ENCODE measurements at regions not wholly inside any gene's neighbourhood (a gene's known extent, or its start where the extent isn't known, plus 50 kb on each side); places are given as distances from the start of the nearest gene placed in this dataset.
"Not testable (repeated sequence)": the region's sequence is repeated elsewhere in the genome, so short reads cannot be mapped to it uniquely, and the experiment has no call there.

DNA sequence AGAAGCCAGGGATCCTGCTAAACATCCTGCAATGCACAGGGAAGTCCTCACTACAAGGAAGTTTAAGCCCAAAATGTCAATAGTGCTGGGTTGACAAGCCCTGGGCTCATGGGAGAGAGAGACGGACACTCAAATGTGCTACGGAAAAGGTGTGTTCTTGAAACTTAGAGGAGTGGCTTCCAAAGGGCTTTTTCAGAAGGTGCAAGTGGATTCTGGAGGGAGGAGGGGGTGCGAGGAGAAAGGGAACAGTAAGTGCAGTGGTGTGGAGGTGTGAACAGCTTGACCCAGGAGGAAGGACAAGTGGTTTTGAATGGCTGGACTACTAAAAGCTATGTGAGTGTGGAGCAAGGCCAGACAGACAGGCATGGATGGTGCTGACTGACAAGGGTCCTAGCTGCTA, 50.4 kb upstream of the CECR2 start:
- DNase-seq = no peak

DNA sequence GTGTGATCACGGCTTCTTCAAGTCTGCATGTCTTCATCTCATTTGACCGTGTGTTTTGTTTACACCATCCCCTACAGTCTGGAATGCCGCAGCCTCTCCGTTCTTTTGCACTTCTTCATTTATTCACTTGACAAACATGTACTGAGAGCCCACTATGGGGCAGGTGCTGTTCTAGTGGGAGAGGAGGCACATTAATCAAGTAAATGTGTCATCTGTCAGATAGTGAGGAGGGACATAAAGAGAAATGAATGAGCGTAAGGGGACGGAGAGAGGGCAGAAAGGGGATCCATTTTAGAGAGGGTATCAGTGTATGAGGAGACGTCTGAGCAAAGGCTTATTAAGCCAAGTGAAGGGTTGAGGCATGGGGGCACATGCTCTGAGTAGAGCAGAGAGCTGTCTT, 54.0 kb upstream of the CECR2 start:
- no peak for DNase-seq

DNA sequence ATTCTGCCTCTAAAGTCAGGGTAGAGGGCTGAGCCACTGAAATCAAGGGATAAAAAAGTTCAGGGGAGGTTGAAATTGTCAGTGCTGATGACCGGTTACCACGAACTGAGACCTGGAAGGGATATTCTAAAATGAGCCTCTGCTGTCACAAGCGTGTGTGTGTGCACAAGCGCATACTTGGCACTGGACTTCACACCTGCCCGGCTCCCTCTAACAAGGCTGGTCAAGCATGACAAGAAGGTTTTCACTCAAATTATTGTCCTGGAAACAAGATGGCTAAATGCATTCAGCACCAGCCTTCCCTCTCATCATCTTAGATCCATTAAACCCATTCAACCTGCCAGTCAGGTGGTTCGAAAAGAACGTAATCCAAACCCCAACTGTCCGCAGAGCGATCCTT, 54.8 kb upstream of the CECR2 start:
- no peak for DNase-seq

DNA sequence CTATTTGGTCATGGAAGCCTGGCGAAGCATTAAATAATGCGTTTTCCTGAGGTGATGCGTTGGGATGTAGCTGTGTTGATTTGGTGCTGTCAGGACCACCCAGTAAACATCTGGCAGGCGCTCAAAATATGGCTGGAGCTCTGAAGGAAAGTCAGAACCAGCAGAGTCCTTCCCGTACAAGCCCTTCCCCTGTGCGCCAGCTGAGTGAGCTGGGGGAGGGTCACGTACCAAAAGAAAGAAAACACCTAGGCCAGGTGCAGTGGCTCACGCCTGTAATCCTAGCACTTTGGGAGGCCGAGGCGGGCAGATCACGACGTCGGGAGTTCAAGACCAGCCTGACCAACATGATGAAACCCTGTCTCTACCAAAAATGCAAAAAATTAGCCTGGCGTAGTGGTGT, 55.6 kb upstream of the CECR2 start:
- no peak for DNase-seq

DNA sequence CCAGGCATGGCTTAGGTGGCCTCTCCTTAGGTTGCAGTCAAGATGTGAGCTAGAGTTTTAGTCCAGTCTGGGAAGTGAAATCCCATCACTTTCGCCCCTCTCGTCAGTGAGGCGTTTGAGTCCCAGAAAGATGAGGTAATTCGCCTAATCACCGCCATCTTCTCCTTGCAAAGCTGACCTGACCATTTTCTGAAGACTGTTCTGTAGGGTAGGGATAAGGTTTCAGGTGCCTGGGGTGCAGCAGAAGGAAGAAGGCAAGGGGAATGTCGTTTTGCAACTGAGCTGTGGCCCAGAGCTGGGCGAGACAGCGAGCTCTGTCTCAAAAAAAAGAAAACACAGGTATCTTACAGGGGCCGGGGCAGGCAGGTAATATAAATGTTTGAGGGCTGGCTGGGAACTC, 61.7 kb upstream of the CECR2 start:
- no peak for DNase-seq

DNA sequence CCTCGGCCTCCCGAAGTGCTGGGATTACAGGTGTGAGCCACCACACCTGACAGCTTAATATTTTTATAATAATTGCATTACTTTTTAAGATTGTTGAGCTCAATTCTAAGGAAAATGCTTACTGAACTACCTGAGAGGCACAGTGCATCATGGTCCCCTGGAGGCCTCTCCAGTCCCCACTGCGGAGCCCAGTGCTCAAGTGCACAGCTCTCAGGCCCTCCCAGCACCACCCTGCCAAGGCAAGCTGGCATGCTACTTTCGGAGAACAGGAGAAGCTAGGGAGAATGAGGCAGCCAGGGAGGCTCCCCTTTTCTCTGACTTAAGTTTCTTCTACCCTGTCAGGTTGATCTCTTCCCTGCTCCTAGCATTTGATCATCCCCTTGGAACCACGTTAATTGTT, 64.2 kb upstream of the CECR2 start:
- DNase-seq = no peak

DNA sequence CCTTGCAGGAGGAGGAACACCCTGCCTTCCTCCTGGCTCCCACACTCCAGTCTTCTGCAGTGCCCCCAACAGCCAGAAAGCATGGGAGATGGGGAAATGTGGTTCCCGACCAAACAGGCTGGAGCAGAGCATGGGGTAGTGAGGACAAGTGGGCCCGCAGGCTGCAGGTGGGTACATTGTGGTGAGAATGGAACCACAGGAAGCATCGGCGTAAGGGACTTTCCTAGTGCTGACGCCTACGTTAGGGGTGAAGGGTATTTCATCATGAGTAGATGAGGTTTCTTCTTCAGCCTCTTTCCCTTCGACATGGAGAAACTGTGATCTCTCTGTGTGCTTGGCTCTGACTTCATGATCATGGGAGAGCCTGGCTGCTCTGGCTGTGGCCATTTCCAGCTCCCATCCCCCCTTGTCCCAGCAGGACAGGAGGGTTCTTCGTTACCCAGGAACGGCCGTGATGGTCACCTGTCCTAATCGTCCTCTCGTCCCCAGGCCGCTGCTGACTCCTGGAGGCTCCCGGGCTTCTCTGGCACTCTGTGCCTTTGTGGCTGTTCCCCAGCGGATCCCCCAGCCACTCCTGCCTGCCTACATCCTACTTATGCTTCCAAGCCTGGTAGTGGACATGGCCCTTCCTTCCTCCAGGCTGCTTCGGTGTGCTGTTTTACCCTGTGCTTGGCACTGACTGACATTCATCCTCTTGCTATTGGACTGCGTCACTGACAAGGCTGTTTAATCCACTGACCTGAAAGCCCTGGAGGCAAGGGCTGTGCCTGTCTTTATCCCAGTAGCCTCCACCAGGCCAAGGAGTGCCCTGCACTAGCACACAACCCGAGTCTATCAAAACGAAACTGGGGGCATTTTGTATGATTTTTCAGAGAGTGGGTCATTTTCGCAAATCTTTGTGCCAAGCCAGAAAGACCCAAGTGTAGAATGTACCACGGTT, 65.2 kb upstream of the CECR2 start:
- DNase-seq = peak; percentile 60

DNA sequence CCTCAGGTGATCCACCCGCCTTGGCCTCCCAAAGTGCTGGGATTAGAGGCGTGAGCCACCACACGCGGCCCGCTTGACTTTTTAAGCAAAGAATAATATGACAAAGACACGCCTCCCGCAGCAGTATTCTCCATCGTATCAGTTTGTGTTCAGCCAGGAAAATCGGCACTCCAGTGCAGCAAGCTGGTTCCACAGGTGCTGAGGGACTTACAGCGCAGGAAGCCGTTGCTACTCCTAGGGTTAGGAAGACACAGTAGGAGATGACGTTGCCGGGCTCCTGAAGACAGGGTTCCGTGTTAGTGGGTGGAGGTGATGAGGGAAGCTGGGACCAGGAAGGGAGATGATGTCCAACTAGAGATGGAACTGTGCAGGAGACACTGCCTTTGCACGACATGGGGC, 65.8 kb upstream of the CECR2 start:
- no peak for DNase-seq

DNA sequence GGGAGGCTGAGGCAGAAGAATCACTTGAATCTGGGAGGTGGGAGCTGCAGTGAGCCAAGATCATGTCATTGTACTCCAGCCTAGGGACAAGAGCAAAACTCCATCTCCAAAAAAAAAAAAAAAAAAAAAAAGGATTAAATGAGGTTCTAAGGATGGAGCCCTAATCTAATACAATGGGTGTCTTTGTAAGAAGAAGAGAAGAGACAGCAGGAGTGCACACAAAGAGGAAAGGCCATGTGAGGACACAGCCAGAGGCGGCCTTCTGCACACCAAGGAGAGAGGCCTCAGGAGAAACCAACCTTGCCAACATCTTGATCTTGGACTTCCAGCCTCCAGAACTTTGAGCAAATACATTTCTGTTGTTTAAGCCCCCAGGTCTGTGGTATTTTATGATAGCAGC, 66.6 kb upstream of the CECR2 start:
- no peak for DNase-seq

DNA sequence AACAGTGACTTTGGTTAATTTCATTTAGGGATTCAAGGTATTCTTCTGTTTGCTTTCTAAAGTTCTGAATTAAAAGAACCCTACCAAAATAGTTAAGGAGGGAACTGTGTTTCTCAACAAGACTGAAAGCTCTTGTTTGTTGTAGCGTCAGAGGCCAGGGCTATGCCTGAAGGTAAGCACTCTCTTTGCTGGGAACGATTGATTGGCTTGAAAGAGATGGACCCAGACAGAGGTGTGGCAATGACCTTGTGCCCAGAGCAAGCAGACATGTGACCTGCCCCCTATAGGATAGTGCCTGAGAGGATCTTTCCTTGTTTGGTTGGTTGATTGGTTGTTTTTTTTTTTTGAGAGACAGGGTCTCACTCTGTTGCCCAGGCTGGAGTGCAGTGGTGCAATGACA, 68.3 kb upstream of the CECR2 start:
- DNase-seq = no peak

DNA sequence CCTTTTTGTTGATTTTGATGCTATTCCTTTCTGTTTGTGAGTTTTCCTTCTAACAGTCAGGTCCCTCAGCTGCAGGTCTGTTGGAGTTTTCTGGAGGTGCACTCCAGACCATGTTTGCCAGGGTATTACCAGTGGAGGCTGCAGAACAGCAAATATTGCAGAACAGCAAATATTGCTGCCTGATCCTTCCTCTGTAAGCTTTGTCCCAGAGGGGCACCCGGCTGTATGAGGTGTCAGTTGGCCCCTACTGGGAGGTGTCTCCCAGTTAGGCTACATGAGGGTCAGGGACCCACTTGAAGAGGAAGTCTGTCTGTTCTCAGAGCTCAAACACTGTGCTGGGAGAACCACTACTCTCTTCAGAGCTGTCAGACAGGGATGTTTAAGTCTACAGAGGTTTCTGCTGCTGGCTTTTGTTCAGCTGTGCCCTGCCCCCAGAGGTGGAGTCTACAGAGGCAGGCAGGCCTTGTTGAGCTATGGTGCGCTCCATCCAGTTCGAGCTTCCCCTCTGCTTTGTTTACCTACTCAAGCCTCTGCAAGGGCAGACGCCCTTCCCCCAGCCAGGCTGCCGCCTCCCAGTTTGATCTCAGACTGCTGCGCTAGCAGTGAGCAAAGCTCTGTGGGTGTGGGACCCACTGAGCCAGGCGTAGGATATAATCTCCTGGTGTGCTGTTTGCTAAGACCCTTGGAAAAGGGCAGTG, 70.3 kb upstream of the CECR2 start:
- not testable (repeated sequence) for DNase-seq

DNA sequence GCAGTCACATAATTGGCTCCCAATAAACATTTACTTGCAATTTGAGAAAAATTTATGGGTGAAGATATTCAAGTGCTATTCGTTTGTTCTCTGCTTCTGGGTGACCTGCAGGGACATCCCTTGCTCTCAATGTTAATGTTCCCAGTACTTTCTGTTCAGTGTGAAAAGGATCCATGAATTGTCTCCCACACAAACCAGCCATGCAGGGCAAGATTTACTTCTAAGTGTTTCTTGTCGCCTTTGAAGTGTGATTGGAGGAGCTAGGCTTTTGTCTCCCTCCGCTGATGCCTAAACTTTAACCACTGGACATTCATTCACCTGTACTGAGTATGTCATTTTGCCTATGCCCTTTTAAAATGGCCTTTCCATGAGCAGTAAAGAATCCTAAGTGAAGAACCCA, 66.4 kb upstream of the ADA2 start:
- DNase-seq = no peak

DNA sequence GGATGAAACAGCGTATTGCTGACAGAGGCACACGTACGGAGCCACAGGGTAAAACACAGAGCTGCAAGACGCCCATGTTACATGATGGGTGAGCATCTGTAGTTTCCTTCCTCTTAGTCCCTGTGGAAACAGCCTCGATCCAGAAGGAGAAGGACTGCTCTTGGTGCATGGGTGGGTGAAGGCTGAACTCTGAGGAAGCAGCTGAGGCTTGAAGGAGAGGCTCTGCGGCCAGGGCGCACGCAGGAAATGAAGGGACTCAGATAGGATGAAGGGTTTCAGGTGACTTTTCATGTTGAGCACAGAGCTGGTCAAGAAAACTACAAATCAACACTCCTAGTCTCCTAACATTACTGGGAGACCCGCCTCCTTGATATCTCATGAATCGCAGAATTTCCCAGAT, 65.7 kb upstream of the ADA2 start:
- no peak for DNase-seq

DNA sequence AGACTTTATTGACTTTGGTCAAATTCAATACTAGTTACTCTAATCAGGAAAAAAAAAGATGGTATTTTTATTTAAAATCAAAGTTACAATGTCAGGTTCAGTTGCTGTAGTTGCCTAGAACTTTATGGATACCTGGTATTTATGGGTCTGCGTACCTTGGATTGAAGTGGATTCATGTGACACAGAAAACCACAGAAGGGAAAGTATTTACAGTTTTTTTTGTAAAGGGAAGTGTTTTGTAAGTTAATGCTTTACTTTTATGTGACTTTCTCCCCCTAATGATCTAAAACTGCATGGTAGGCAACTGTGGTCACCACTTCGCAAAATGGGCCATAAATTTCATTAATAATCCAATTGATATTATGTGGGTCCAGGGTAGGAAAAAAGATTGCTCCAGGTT, 65.2 kb upstream of the ADA2 start:
- no peak for DNase-seq

DNA sequence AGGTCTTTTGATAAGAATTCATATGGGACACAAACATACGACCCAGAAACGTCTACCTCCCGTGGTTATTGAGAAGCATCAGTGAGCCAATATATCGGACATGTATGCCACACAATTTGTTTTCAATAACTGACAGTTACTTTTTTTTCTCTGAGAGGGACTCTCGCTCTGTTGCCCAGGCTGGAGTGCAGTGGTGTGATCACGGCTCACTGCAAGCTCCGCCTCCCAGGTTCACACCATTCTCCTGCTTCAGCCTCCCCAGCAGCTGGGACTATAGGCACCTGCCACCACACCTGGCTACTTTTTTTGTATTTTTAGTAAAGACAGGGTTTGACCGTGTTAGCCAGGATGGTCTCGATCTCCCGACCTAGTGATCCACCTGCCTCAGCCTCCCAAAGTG, 64.6 kb upstream of the ADA2 start:
- DNase-seq = not testable (repeated sequence)

DNA sequence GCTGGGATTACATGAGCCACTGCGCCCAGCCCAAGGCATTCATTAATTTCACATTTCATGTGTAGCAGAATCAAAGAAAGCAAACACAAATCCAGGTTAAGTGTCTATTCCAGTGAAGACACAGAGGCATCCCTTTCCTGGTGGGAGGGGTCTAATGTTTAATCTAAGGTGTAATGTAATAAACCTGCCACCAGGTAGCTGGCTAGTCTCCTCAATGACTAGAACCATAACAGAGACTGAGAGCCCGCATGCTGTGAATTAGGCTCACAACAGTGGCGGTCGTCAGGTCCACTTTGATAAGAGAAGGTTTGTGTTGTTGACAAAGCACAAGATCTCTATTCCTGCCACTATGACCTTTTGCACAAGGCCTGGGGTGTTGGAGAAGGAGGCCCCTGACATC, 64.2 kb upstream of the ADA2 start:
- no peak for DNase-seq

DNA sequence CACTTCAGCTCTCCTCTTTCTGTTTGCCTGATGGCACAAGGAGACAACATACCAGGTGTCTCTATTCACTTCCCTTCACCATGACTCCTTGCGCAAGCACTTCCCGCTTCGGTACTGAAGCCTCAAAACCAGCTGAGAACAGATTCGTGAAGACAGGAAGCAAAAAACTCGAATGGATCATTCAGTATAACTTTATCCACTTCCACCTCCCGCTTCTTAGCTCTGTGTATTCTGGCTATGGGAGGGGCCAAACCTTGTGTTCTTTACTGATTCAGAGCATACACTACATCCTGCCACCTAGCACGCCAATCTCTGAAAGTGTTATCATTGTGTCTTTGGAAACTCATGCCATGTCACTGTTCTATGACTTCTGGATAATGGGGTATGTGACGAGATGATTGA, 62.2 kb upstream of the ADA2 start:
- DNase-seq = no peak

DNA sequence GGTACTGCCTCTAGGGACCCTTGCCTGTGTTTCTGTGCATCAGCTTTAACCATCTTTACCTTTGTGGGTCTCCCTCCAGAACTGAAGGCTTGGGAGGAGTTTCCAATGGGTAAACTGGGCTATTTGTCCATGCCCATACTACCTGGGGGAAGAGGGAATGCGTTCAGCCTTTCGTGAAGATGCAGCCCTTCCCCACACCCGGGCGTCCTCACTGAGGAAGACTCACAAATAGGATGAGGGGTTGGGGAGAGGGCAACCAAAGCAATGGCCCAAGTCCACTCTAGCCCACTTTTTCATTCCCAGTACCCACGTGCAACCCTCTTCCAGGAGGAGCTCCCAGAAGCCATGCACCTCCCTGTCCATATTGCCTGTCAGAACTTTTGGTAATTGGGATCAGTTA, 61.8 kb upstream of the ADA2 start:
- DNase-seq = no peak

DNA sequence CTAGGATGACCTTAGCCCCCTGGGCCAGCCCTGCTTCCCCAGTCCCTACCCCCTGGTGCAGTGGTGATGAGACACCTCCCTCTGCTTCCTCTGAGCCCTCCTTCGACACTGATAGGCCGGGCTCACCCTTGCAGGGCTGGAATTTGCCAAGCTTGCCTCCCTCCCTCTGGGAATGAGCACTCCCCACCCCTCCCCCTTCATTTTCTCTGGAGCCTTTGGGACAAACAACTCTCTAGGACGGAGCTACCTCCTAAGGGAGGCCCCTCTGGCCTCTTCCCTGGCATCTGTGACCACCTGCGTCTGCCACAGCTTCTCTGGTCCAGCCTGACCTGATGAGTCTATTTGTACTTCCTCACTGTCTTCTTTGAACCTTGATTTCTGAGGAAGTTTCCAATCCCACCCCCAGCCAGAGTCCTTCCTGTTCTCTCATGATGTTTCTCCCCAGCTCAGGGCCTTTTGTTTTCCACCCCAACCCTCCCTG, 53.3 kb upstream of the ADA2 start:
- no peak for DNase-seq

DNA sequence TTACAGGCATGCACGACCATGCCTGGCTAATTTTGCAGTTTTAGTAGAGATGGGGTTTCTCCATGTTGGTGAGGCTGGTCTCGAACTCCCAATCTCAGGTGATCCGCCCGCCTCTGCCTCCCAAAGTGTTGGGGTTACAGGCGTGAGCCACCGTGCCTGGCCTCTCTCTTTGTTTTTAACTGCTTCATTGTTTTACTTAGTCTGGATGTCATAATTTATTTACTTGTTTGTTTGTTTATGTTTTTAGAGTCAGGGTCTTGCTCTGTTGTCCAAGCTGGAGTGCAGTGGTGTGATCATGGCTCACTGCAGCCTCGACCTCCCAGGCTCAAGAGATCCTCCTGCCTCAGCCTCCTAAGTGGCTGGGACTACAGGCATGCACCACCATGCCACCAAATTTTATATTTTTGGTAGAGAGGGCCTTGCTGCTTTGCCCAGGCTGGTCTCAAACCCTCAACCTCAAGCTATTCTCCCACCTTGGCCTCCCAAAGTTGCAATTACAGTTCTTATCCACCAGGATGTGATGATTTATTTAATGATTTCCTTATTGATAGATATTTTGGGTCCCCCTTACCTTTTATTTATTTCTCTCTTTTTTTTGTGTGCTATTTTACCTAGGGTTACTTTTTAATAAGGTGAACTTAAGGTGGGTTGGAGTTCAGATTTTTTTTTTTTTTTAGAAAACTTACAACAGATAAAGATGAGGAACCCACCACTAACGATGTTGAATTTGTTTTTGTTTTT, 52.6 kb upstream of the ADA2 start:
- DNase-seq = no peak

DNA sequence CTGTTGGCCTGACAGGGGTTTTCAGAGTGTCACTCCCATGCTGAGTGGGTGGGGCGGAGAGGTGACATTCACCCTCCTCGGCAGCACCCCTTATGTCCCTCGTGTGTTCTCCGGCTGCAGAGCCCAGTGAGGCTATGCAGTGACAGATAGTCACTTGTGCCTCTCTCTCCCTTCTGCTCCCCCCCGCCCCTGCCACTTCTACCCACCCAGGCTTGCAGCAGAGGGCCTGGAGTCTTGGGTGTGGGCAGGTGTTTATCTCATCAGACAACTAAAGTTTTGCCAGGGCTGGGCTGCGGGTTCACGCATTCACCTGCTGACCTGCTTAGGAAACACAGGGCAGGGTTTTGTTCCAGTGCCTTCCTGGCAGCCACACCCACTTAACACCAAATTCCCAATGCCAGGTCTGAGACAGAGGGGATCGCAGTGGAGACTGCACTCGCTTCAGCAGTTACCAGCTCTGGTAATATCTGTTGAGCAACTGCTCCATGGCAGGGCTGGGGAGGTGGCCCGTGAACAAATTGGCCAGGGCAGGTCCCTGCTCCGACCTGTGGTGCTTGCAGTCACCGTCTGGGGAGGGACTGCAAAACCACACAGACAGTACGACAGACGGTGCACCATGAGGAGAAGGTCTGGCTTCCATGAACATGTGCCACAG, 50.5 kb upstream of the ADA2 start:
- DNase-seq = no peak

DNA sequence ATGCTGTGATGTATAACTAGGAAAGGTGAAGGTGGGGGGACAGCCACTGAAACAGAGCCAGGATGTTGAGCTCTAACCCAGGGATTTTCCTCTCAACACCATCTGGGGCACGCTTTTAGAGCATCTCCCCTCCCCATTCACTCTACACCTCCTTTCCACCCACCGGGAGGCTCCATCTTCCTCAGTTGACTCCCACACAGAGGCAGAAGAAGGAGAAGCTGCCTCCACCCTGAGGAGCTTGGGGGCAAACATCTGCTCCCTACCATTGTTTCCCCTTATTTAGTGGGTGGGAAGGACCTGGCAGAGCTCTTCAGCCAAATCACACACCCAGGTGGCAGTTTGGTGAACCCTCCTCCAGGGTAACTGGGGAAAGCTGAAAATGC, 50.0 kb upstream of the ADA2 start:
- DNase-seq = no peak
